ENCODE measurements at regions not wholly inside any gene's neighbourhood (a gene's known extent, or its start where the extent isn't known, plus 50 kb on each side); places are given as distances from the start of the nearest gene placed in this dataset.

DNA sequence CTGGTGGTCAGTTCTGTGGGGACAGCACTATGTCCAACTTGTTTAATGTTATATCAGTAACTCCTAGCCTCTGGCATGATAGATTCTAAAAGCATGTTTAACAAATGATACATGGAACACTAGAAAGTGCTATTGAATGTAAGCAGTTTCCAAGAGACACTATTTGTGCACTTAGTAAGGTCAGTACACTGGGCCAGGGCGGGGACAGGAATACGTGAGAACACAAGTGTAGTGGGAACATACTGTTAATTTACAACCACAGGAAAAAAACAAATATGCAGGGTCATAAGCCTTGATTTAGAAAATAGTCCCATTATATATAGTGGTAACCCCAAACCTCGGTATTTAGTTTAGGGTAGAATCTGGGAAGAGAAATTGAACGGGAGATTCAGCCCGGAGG is 88.9 kb upstream of the SLC38A2 start:
- DNase-seq = no peak

DNA sequence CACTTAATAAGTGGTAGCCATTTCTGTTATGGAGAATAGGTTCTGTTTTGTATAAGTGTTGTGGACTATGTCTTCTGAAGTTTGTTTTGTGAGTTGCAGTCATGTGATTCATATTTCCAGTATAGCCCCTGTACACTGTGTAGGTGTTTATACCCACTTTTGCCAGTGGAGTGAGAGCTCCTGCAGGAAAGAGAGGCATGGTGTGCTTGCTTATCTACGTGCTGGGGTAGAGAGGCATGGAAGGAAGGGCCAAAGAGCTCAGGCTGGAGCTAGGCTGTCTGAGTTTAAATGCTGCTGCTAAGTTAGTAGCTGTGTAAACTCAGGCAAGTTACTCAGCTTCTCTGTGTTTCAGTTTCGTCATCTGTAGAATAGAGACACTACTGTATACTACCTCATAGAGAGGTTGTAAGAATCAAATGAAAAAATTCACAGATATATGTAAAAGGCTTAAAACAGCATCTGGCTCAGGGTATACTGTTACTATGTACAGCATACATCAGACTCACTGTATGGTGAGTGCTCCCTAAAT is 88.2 kb upstream of the SLC38A2 start:
- no peak for DNase-seq

DNA sequence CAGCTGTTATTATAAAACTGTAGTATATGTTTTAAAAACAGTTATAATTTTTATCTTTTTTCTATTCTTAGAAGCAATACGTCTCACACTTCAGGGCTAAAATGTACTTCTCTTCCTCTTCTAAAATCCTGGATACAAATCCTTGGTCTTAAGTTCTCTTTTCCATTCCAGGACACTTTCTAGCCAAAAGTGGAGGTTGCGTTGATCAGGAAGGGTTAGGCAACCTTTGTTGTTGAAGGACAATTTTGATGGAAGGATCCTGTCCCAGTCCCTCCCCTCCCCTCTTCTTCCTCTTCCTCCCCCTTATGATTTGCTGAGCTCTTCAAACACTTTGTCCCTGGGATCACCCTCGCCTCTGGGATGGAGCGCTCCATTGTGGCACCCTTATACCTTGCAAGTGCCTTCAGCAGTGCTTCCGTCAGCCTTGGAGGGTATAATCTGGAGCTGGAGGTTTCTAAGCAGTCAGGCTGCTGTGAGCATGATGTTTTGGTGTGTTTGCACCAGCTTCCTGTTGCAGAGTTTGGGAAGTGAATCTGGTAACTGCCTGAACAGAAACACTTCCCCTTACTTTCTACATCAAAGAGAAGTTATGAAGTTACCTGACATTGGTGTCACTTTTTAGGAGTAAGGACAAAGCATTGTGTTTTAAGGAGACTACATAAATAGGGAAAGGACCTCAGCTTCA is 87.4 kb upstream of the SLC38A2 start:
- no peak for DNase-seq

DNA sequence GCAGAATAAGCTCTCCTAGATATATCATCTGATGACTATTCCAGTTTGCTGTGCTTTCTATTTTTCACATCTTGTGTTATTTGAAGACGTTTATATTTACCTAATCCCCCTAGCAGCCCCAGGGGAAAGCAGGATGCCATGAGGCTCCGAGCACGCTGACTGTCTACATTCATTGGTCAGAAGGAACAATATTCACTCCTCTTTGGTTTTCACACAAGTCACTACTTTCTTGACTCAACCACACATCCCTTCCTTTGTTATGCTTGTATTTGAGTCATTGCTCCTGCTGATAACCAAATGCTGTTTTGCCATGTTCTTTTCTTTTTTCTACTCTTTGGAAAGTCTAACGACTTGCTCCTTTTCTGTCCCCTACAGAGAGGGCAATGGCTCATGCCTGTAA is 86.5 kb upstream of the SLC38A2 start:
- DNase-seq = no peak

DNA sequence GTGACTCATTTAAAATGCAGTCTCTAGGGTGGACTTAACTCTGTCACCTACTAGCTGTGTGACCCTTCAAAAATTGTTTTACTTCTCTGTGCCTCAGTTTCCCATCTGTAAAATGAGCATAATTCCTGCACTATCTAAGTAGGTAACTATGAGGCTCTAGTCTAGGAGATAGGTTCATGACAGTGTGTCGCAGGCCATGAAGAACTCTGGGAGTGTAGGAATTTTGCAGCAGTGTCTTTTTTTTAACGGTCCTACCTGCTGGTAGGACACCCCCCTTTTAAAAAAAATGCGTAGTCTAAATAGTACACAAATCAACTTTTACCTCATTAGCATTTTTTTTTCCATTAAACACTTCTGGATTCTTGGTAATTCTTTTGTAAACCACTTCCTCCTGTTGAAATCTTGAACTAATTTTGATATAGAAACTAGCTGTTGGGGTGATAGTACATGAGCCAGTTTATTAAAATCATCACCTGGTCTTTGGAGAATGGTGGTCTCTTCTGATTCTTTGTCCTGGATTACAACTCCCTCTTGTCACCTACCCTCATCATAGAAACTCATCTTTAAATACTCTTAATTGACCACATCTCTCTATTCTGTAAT is 86.0 kb upstream of the SLC38A2 start:
- DNase-seq = no peak

DNA sequence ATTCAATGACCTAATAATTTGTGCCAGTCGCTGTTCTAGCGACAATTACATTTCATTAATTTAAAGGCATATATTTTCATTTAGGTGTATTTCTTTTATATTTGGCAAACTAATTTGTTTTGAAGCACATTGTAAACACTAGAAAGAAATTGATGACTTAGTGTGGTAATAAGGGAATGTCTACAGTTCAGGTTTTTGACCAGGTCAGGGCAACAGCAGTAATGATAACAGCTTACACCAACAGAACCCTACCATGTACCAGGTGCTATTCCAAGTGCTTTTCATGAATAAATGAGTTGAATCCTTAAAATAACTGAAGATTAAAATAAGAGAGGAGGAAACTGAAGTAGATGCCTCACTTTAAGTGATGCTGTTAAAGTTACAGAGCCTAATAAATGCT is 85.4 kb upstream of the SLC38A2 start:
- no peak for DNase-seq

DNA sequence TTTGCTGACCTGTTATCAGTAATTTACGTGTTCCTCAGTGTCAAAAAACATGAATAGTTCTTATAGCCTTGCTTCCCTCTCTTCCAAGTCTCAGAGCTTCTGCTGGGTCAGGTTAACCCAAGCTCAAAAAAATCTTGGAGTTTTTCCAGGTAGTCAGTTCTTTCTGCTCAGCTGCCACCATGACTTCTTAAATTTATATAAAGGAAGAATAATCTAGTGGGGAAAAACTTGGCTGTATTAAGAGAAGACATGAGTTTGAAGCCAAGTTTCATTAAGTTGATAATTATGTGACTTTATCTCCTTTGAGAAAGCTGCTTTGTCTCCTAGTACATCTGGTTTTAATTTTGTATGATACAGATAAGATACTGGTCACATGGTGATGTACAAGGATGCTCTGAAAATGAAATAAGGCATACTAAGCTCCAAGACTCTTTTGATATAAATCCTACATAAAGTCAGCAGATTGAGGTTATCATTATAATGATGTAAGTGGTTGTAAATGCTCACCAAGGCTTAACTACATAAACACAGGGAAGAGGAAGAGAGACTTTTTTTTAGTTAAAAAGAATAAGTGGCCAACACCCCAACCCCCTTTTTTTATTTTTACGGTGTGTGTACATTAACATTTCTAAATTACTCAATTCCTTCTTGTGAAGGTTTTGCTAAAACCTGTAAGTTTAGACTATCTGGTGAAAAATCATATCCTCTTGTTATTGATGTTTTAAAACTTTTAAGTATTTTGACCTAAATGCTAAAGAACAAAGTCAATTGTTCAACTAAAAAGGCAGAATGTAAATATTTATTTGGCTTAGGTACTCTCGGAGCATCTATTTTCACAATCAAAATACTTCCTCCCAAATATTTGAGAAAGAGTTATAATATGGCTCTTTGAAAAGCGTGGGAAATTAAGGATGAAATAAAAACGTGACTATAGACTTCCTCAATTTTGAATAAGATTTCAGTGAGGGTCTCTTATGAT is 84.1 kb upstream of the SLC38A2 start:
- DNase-seq = no peak

DNA sequence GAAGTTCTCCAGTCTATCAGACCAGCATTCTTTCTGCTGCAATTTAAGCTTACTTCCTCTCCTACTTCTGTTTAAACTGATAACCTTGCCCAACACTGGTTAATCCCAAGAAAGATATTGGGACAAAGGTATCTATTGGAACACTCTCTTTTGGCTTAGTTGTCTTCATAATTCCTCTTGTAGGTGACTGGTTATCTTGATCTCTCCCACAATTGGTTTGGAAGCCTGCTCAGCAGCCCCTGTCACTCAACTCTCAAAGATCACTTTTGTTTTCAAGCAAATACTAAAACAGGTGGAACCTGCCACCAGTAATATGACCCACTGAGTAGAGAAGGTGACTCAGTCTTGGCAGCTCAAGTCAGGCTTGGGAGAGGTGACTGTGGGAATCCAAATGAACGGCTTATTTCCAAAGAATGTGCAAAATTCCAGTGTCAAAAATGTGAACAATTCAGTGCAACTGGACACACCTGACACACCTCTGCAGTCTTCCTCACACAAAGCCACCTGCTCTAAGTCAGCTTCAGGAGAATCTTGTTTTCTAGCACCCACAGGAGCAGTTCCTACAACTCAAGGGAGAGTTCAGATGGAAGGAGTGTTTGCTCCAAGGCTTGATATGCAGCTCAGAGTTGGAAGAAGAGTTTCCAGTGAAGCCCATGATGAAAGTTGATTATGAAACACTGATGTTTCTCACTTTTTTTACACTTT is 83.2 kb upstream of the SLC38A2 start:
- DNase-seq = no peak

DNA sequence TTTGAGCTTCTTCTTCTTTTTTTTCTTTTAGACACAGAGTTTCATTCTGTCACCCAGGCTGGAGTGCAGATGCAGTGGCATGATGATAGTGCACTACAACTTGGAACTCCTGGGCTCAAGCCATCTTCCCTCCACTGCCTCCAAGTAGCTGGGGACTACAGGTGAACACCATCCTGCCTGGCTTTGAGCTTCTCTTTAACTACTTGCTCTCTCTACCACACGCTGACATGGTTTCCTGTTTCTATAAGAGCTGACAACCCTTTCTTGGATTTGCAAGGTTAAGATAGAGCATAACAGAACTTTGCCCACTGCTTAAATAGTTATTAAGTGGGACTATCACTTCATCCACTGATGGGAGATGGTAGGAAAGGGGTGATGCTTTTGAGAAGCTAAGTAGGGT is 82.4 kb upstream of the SLC38A2 start:
- DNase-seq = no peak

DNA sequence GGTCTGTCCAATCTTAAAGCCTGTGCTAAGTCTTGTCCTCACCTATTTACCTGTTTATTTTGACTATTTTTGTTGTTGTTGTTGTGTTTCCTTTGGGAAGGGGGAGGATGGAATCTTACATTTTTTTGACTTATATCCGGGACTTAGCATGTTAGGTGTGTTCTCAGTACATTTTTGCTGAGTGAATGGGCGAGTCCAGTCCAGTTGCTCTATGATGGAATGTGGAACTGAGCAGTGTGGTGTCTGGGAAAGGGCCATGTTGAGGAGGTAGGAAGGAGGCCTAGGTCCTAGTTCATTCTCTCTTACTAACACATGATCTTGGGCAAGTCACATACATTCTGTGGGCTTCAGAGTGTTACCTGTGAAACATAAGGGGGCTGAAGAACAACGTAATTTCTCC is 80.9 kb upstream of the SLC38A2 start:
- no peak for DNase-seq

DNA sequence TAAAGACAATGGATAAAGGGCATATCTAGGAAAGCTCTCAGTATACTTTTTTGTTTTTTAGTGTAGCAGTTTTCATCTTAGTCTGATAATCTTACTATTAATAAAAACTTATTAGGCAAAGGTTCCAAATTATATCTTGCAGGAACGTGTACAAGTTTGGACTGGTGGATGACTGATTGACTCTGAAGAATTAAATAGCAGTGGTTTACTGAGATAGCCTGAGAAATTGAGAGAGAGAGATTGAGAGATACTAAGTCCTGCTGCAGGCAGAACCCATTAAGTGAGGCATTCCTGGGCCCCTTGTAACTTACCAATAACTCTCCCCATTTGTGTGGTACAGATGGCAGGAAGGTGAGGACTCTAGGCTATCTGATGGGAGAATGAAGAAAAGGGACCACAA is 80.2 kb upstream of the SLC38A2 start:
- DNase-seq = no peak

DNA sequence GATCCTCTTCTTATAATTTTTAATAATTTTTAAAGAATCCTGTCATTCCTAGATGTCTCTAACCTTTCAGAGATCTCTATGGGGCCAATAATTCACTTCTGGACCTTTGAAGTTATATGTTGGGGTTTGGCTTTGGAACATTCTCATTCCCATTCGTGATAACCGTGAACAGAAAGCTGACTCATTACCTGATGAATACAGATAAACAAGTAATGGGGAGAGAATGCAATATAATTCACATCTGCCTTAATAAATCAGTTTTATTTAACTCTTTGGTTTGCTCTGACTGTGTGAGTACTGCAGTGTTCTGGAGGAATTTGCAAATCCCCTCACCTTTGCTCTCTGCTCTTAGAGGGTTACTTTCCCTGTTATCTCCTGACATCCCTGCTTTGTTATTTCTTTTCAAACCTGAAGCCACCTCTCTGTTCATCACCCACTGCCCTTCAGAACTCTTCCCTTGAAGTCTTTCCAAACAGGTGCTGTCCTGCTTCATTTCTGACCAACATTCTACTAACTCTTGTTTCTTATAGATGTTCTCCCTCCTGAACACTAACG is 79.6 kb upstream of the SLC38A2 start:
- no peak for DNase-seq

DNA sequence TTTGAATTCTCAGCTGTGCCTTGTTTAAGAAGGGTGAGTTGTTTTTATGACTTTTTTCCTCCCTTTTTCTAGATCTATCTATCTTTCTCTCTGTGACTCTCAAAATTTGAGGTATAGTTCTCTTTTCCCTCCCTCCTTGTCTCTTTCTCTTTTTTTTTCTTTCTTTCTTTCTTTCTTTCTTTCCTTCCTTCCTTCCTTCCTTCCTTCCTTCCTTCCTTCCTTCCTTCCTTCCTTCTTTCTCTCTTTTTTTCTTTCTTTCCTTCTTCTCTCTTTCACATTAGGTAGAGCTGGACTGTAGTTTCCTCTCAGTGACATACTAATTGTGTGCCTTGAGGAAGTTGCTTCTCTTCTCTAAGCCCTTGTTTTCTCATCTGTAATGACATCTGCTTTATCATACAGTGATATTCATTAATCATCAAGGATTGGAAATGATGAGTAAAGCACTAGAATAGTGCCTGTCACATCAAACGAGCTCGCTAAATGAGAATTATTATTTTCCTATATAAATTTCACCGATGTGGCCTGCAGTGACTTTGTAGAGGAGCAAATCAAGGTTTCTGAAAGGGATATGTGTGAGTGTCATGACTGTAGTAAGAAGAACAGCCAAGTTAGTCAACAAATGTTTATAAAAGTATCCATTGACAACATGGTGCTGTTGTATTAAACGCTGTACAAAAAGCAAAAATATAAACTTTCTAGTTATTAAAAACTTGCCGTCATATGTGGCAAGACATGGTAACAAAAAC is 78.9 kb upstream of the SLC38A2 start:
- no peak for DNase-seq

DNA sequence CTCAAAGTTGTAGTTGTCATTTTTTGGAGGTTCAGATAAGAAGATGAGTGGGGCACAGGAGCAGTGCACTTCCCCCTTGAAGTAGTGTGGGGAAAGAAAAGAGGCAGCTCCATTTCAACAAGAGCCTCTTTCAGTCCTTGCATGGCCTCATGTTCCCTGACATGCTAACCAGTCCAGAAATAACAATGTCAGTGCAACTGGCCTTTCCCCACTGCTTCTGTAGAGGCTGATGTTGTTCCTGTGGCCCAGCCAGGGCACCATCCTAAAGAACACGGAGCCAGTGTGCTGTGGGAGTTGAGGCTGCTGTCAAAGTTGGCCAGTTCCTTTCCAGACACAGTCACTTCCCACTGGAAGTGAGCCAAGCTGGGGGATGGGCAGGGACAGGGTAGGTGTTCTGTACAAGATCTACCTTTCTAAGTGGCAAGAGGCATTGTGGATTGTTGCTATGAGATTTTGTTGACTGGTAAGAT is 77.7 kb upstream of the SLC38A2 start:
- DNase-seq = no peak

DNA sequence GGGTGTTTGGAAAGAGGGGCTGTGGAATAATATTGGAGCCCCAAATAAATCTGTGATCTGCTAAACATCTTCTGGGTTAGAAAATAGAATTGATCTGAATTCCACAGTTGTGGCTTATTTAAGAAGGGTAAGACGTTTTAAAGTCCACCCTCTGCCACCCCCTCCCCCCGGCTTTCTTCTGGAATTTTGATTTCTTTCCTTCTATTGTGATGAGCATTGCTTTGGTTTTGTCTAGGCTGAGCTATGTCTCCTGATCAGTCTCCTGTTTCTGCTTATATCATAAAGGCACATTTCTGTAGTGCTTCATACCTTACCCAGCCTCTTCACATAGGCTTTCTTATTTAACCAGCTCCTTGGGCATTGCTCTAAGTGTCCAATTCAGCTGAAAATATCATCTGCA is 77.3 kb upstream of the SLC38A2 start:
- no peak for DNase-seq

DNA sequence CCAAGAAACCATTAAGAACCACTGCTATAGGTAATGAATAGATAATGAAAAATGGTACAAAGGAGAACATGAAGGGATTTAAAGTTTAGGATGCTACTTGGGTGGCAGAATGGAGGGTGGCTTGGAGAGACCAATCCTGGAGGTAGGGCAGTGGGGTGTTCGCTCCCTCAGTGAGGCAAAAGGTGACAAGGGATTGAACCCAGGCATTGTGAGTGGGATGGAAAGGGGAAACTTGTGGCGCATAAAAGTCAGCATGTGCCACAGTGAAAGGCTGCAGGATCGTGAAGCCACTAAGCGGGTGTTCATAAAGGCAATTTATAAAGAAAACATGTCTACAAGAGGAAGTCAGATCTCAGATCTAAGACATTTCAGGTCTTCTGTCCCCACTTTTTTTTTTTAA is 76.7 kb upstream of the SLC38A2 start:
- no peak for DNase-seq

DNA sequence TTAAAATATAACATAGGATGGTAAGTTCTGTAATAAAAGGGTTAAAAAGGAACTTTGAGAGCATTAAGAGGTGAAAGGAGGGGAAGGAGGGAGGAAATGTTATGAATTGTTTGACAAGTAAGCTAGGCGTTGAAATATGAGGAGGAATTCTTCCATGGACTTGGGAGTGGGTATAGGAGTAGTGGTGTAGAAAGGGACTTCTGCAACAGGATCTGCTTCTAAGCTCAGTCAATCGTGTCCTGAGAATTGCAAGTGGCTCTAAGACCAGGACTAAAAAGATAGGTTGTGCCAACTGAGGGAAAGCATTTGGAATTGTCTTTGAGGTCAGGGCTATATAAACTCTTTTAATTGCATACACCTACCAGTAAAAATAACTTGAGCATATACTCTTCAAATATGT is 74.1 kb upstream of the SLC38A2 start:
- DNase-seq = no peak

DNA sequence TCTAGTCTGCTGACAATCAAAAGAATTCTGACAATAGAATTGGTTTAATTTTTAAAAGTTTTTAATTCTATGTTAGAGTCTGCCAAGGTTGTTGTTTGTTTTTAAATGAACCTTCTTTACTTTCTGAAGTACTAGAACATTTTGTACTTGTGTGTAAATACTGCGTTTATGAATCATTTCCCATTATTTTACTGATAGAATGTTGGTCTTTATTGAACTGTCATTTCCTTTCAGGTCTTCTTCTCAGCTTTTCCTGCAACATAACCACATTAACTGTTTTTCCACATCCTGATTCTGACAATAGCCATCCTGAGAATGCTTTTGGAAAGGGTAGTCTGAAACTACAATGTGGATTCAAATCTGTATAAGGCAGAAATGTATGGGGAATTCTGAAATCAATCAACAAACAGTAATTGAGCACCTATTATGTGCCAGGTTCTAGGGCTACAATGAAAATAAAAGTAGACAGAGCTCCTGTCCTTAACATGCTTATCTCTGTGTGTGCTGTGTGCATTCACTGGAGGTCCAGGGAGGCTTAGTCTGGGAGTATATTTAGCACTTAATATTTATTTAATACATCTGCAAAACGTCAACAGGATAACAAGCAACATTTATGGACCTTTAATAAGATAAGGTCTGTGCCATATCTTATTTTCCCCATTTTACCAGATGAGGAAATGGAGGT is 73.1 kb upstream of the SLC38A2 start:
- DNase-seq = no peak

DNA sequence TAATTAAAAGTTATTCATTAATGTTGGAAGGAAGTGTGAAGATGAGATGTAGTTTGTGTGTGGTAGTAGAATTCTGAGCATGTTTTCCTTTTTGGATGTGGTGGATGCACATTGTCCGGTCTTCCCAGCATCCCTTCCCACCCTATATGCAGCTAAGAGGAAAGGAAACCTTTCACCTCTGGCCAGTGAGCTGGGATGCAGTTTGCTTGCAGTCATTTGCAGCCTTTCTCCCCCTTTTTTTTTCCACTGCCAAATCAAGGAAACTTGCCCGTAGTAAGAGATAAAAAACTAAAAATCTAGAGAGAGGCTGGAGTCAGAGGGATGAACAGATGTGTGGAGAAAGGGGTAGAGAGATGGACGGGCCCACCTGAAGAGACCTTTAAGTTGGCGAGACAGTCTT is 72.5 kb upstream of the SLC38A2 start:
- no peak for DNase-seq

DNA sequence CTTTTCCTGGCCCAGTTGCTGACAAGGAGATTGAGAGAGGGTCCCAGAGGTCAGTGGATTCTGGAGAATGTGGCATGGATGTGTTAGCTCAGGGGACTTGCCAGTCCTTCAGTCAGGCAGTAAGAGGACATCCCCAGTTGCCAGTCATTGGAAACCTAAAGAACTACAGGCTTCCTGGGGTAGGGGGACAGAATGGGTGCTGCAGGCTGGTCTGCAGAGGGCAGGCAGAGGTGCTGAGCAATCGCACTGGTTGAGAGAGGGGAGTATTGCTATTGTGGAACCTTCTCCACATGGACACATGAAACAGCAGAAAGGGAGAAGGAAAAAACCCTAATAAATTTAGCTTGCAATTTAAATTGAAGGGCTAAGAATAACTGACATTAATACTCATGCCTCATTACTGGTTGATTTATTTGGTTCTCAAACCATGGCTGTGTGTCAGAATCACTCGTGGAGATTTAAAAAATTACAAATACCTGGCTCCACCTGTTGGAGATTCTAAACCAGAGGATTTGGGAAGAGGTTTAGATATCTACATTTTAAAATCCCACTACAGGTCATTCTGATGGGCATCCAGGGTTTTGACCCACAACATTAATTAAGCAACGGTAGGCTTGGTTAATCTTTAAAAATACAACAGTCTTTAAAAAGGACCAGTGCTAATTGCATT is 71.2 kb upstream of the SLC38A2 start:
- DNase-seq = no peak

DNA sequence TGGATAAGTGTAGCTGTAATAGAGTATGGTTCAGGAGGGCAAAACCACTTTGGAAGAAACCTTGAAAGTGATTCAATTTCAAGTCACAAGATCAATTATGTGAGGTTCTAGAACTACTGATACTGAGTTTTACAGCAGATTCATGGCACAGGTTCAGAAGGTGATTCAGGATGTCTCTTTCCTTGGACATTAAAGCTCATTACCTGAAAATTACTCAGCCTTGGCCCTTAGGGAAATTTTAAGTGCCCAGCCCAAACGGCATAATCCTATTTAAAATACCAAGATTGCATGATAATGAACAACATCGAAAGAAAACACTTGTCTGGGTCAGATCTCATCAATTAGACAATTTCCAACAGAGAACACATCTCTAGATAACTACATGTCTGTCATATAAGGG is 70.2 kb upstream of the SLC38A2 start:
- DNase-seq = no peak
